Skin of body (tissue), 1 donor: ENCODE measurements at regions not wholly inside any gene's neighbourhood (a gene's known extent, or its start where the extent isn't known, plus 50 kb on each side); places are given as distances from the start of the nearest gene placed in this dataset.
"Not testable (repeated sequence)": the region's sequence is repeated elsewhere in the genome, so short reads cannot be mapped to it uniquely, and the experiment has no call there.

ENCODE experiments used
- DNase-seq: peaks from one replicate; lab custom pipeline; 2025; lab: John Stamatoyannopoulos, UW

- DNase-seq = peak; percentile 96
Measured at GRCh38 chr3:197372047-197372661, 73.7 kb upstream of the DLG1 start.

- no peak for DNase-seq
Measured at GRCh38 chr3:197371591-197372046, 73.2 kb upstream of the DLG1 start.

GRCh38 chr3:197369545-197369944, 71.1 kb upstream of the DLG1 start:
- no peak for DNase-seq

- DNase-seq = no peak
Measured at GRCh38 chr3:197368821-197369220, 70.4 kb upstream of the DLG1 start.

GRCh38 chr3:197368330-197368729, 69.9 kb upstream of the DLG1 start:
- no peak for DNase-seq

GRCh38 chr3:197367081-197367780, 68.8 kb upstream of the DLG1 start:
- no peak for DNase-seq

GRCh38 chr3:197366301-197367044, 68.1 kb upstream of the DLG1 start:
- no peak for DNase-seq

- DNase-seq = no peak
Measured at GRCh38 chr3:197365586-197365985, 67.2 kb upstream of the DLG1 start.

- DNase-seq = no peak
Measured at GRCh38 chr3:197364410-197365071, 66.1 kb upstream of the DLG1 start.

- no peak for DNase-seq
Measured at GRCh38 chr3:197363553-197364409, 65.4 kb upstream of the DLG1 start.

- no peak for DNase-seq
Measured at GRCh38 chr3:197362081-197362480, 63.7 kb upstream of the DLG1 start.

GRCh38 chr3:197360095-197360494, 61.7 kb upstream of the DLG1 start:
- DNase-seq = not testable (repeated sequence)

- not testable (repeated sequence) for DNase-seq
Measured at GRCh38 chr3:197359476-197359875, 61.1 kb upstream of the DLG1 start.

GRCh38 chr3:197356741-197357140, 58.3 kb upstream of the DLG1 start:
- DNase-seq = no peak

GRCh38 chr3:197356275-197356674, 57.9 kb upstream of the DLG1 start:
- no peak for DNase-seq

- no peak for DNase-seq
Measured at GRCh38 chr3:197355713-197356112, 57.3 kb upstream of the DLG1 start.

GRCh38 chr3:197354568-197355001, 56.2 kb upstream of the DLG1 start:
- peak; percentile 71 for DNase-seq

GRCh38 chr3:197353867-197354567, 55.6 kb upstream of the DLG1 start:
- no peak for DNase-seq

GRCh38 chr3:197353001-197353866, 54.8 kb upstream of the DLG1 start:
- DNase-seq = no peak
